Endothelial cell of umbilical vein (primary cell): ENCODE measurements at regions not wholly inside any gene's neighbourhood (a gene's known extent, or its start where the extent isn't known, plus 50 kb on each side); places are given as distances from the start of the nearest gene placed in this dataset.
"Not testable (repeated sequence)": the region's sequence is repeated elsewhere in the genome, so short reads cannot be mapped to it uniquely, and the experiment has no call there.

ENCODE experiments used
- BruUV-seq: library from RNA; stranded (reverse); fragments of 400-500 nt; replicated peaks from 2 replicates; lab custom pipeline; 2021; lab: Mats Ljungman, UMichigan
- CTCF ChIA-PET: fragments of 300-600, 350-600 bp; sonication (Branson Sonifier 250); formaldehyde crosslinking; loops from one replicate; lab custom pipeline; 2021; ENCODE audit warnings: antibody characterized with exemption, inconsistent platforms; lab: Charles Lee
- POLR2A ChIA-PET: fragments of 300-600, 350-600 bp; sonication (Branson Sonifier 250); formaldehyde crosslinking; loops from one replicate; lab custom pipeline; 2021; ENCODE audit warnings: antibody characterized with exemption, inconsistent platforms; lab: Charles Lee
- DNase-seq: peaks from one replicate; pipeline ENCODE4 v3.0.0-alpha.2; 2011; ENCODE audit warnings: low read depth, low spot score
- FAIRE-seq: peaks from 2 replicates; lab custom pipeline; 2011; peaks lifted over from hg19 to GRCh38; lab: Jason Lieb, UNC
- H2AFZ ChIP-seq: 2 replicates; pipeline ENCODE4 v1.6.0; 2012; ENCODE audit warnings: low read depth, low read length, control low read depth, inconsistent platforms
- H3K27ac ChIP-seq: 2 replicates; pipeline ENCODE4 v1.5.1; 2011; ENCODE audit warnings: low read depth, mild to moderate bottlenecking, control low read depth, low read length, moderate library complexity; ENCODE audit not compliant: insufficient read depth
- H3K27me3 ChIP-seq, 2 experiments: 2 replicates each; pipeline versions ENCODE4 v1.6.0 to v1.6.1; 2011; ENCODE audit warnings: low read length in 2 of 2, mixed read lengths in 1 of 2; ENCODE audit not compliant: control insufficient read depth in 2 of 2, insufficient read depth in 2 of 2
- H3K36me3 ChIP-seq, 2 experiments: 2 replicates in 1 of 2; 3 replicates in 1 of 2; pipeline ENCODE4 v1.5.1; 2011; ENCODE audit warnings: low read length in 2 of 2, mild to moderate bottlenecking in 1 of 2, moderate library complexity in 1 of 2; ENCODE audit not compliant: control insufficient read depth in 2 of 2, insufficient read depth in 2 of 2; ENCODE audit errors: extremely low read depth in 1 of 2
- H3K4me1 ChIP-seq: 3 replicates; pipeline ENCODE4 v1.5.1; 2011; ENCODE audit warnings: mild to moderate bottlenecking, low read length; ENCODE audit not compliant: control insufficient read depth, insufficient read depth; ENCODE audit errors: extremely low read depth
- H3K4me2 ChIP-seq: 2 replicates; pipeline ENCODE4 v1.6.1; 2011; ENCODE audit warnings: low read length, control low read depth, mixed read lengths; ENCODE audit not compliant: insufficient read depth
- H3K4me3 ChIP-seq, 3 experiments: fragments of 200-600 bp in 1 of 3; sonication (generic), shearing (Covaris generic) in 1 of 3; replicated peaks in 1 of 3; 2 replicates each; pipeline ENCODE4 v1.5.1; 2011 to 2016; ENCODE audit warnings: control low read depth in 3 of 3, low read length in 3 of 3, mild to moderate bottlenecking in 2 of 3, inconsistent platforms in 1 of 3, low read depth in 1 of 3, moderate library complexity in 1 of 3; ENCODE audit not compliant: insufficient read depth in 1 of 3
- H3K79me2 ChIP-seq: 2 replicates; pipeline ENCODE4 v1.6.0; 2012; ENCODE audit warnings: low read length, inconsistent platforms; ENCODE audit not compliant: control insufficient read depth, insufficient read depth
- H3K9ac ChIP-seq: replicated peaks from 2 replicates; pipeline ENCODE3; 2011; ENCODE audit warnings: low read length, control low read depth; ENCODE audit not compliant: insufficient read depth; ENCODE audit errors: extremely low read depth
- H3K9me1 ChIP-seq: replicated peaks from 3 replicates; pipeline ENCODE4 v1.6.0; 2011; ENCODE audit warnings: mild to moderate bottlenecking, low read length; ENCODE audit not compliant: control insufficient read depth, insufficient read depth; ENCODE audit errors: extremely low read depth
- H3K9me3 ChIP-seq: replicated peaks from 2 replicates; pipeline ENCODE4 v1.5.1; 2012; ENCODE audit warnings: low read length, inconsistent platforms; ENCODE audit not compliant: control insufficient read depth, insufficient read depth
- H4K20me1 ChIP-seq: replicated peaks from 2 replicates; pipeline ENCODE3; 2011; ENCODE audit warnings: mild to moderate bottlenecking, low read length; ENCODE audit not compliant: control insufficient read depth, insufficient read depth; ENCODE audit errors: extremely low read depth
- EZH2 ChIP-seq: IDR thresholded peaks from 2 replicates; pipeline ENCODE4 v1.6.1; 2012; ENCODE audit warnings: borderline replicate concordance, low read depth, mild to moderate bottlenecking, moderate library complexity, low read length, inconsistent platforms; ENCODE audit not compliant: severe bottlenecking
- FOS ChIP-seq: IDR thresholded peaks from 2 replicates; pipeline ENCODE4 v1.6.1; 2011; ENCODE audit warnings: mild to moderate bottlenecking, low read length, moderate library complexity, borderline replicate concordance; ENCODE audit not compliant: insufficient read depth
- GATA2 ChIP-seq: IDR thresholded peaks from 2 replicates; pipeline ENCODE4 v1.7.0; 2011; ENCODE audit warnings: low read depth, mild to moderate bottlenecking, moderate library complexity, mixed read lengths, low read length; ENCODE audit not compliant: insufficient read length, insufficient read depth
- JUN ChIP-seq: IDR thresholded peaks from 2 replicates; pipeline ENCODE4 v1.6.1; 2011; ENCODE audit warnings: borderline replicate concordance, low read depth; ENCODE audit not compliant: insufficient read length, insufficient read depth
- MYC ChIP-seq: IDR thresholded peaks from one replicate; pipeline ENCODE4 v1.6.1; 2011; ENCODE audit warnings: mild to moderate bottlenecking, low read depth, low read length
- POLR2A ChIP-seq: IDR thresholded peaks from 2 replicates; pipeline ENCODE4 v1.6.1; 2012; ENCODE audit warnings: low read depth, mild to moderate bottlenecking, control low read depth, low read length
- POLR2AphosphoS5 ChIP-seq: IDR thresholded peaks from 2 replicates; pipeline ENCODE4 v1.6.1; 2012; ENCODE audit warnings: low read depth, mild to moderate bottlenecking, control low read depth, low read length, moderate library complexity; ENCODE audit not compliant: insufficient read depth
- dilution Hi-C: fragments of 300-500 bp; cut with MboI; formaldehyde crosslinking; loops from one replicate; pipeline ENCODE4 v1.15.0; 2019; ENCODE audit warnings: low sequenced_read_pairs; ENCODE audit not compliant: extremely low pct_ligation_motif_present
- intact Hi-C: fragments of 100-400 bp; cut with micrococcal nuclease; formaldehyde crosslinking; loops from one replicate; pipeline ENCODE4 v1.10.0; 2022
- TF ChIP-seq, protein P1 (sequence below), 2 donors: IDR thresholded peaks; 1 replicate in 1 of 2; 2 replicates in 1 of 2; pipeline ENCODE4 v1.5.1; 2011; ENCODE audit warnings: low read length in 2 of 2, mild to moderate bottlenecking in 2 of 2, moderate library complexity in 2 of 2, control low read depth in 1 of 2, inconsistent platforms in 1 of 2, low read depth in 1 of 2; ENCODE audit not compliant: insufficient read depth in 1 of 2; ENCODE audit errors: extremely low read depth in 1 of 2
- TF ChIP-seq, protein P2 (sequence below): IDR thresholded peaks from 2 replicates; pipeline ENCODE4 v1.6.1; 2011; ENCODE audit not compliant: insufficient read depth, insufficient read length

GRCh38 chr2:107570876-107571275, 255.8 kb upstream of the RGPD4 start:
- H3K36me3 ChIP-seq, result no peaks in the 10 kb centered on the region
- BruUV-seq, result no TSS peak
- no peaks in the 10 kb centered on the region for H3K9me1 ChIP-seq
- H3K9ac ChIP-seq, result no peak overlapping the region
- ChIA-PET POLR2A (no interaction called here), CTCF (no interaction called here)
- dilution Hi-C loops, result no loop called here
- H2AFZ ChIP-seq, result no peak overlapping the region
- H3K27me3 ChIP-seq, result no peaks in the 10 kb centered on the region
- FAIRE-seq, result no peak
- intact Hi-C loops, result no loop called here
- H3K4me2 ChIP-seq, result no peak overlapping the region
- no peaks in the 10 kb centered on the region for H3K4me1 ChIP-seq
- no peaks in the 10 kb centered on the region for H3K79me2 ChIP-seq
- no peak overlapping the region for H3K4me3 ChIP-seq
- no peak for DNase-seq
- H4K20me1 ChIP-seq, result no peaks in the 10 kb centered on the region
- TF ChIP-seq, protein P1, sequence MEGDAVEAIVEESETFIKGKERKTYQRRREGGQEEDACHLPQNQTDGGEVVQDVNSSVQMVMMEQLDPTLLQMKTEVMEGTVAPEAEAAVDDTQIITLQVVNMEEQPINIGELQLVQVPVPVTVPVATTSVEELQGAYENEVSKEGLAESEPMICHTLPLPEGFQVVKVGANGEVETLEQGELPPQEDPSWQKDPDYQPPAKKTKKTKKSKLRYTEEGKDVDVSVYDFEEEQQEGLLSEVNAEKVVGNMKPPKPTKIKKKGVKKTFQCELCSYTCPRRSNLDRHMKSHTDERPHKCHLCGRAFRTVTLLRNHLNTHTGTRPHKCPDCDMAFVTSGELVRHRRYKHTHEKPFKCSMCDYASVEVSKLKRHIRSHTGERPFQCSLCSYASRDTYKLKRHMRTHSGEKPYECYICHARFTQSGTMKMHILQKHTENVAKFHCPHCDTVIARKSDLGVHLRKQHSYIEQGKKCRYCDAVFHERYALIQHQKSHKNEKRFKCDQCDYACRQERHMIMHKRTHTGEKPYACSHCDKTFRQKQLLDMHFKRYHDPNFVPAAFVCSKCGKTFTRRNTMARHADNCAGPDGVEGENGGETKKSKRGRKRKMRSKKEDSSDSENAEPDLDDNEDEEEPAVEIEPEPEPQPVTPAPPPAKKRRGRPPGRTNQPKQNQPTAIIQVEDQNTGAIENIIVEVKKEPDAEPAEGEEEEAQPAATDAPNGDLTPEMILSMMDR (IDR thresholded peaks at IDR 0.05; ENCODE audit: extremely low read depth in 1 of 2, insufficient read depth in 1 of 2, low read depth in 1 of 2, low read length in 2 of 2), result no peak
- TF ChIP-seq FOS (no peak), MYC (no peak), GATA2 (no peak), EZH2 (no peak), POLR2A (no peak), POLR2AphosphoS5 (no peak), JUN (no peak)
- TF ChIP-seq, protein P2, sequence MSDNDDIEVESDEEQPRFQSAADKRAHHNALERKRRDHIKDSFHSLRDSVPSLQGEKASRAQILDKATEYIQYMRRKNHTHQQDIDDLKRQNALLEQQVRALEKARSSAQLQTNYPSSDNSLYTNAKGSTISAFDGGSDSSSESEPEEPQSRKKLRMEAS, result no peak
- H3K27ac ChIP-seq, result no peak overlapping the region
- H3K9me3 ChIP-seq, result peaks cover 2% of the 10 kb centered on the region

DNA sequence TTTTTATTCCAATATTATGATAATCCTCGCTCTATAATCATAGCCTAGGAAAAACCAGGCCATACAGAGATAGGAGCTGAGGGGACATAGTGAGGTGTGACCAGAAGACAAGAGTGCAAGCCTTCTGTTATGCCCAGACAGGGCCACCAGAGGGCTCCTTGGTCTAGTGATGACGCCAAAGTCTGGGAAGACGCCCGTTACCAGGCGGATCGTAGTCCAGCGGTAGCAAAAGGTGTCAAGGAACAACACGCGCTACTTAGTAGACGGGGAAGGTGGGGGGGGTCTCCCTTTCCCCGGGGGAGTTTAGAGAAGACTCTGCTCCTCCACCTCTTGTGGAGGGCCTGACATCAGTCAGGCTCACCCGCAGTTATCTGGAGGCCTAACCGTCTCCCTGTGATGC, 253.8 kb upstream of the RGPD4 start:
- H2AFZ ChIP-seq, H3K9me1 ChIP-seq, BruUV-seq, H3K4me2 ChIP-seq, H3K9ac ChIP-seq, H3K27me3 ChIP-seq, H3K4me3 ChIP-seq, intact Hi-C loops, H3K4me1 ChIP-seq, FAIRE-seq, H3K36me3 ChIP-seq, H3K27ac ChIP-seq, H3K9me3 ChIP-seq, CTCF ChIA-PET, POLR2A ChIA-PET, dilution Hi-C loops, DNase-seq, H4K20me1 ChIP-seq, H3K79me2 ChIP-seq: not testable (repeated sequence)
